Prostate gland (tissue), 2 donors: ENCODE measurements at regions not wholly inside any gene's neighbourhood (a gene's known extent, or its start where the extent isn't known, plus 50 kb on each side); places are given as distances from the start of the nearest gene placed in this dataset.

Experiments used
- DNase-seq: peaks from one replicate; pipeline ENCODE4 v3.0.0-alpha.2; 2019; ENCODE audit warnings: low spot score
- H3K27ac ChIP-seq, 2 donors: fragments of 200-600 bp; sonication (generic); 2 replicates each; pipeline ENCODE4 v1.5.1; 2017 to 2019
- H3K27me3 ChIP-seq: fragments of 200-600 bp; sonication (generic); replicated peaks from 2 replicates; pipeline ENCODE4 v1.5.1; 2019; ENCODE audit not compliant: insufficient read depth
- H3K36me3 ChIP-seq, 2 donors: fragments of 200-600 bp; sonication (generic); 1 replicate in 1 of 2; 2 replicates in 1 of 2; pipeline versions ENCODE4 v1.5.1 to v1.8.1; 2017 to 2019
- H3K4me1 ChIP-seq: fragments of 200-600 bp; sonication (generic); replicated peaks from 2 replicates; pipeline ENCODE4 v1.5.1; 2019
- H3K4me3 ChIP-seq, 2 donors: fragments of 200-600 bp; sonication (generic); 2 replicates each; pipeline ENCODE4 v1.5.1; 2017 to 2019
- H3K9me3 ChIP-seq: fragments of 200-600 bp; sonication (generic); 2 replicates; pipeline ENCODE4 v1.5.1; 2017
- CTCF ChIP-seq, 4 experiments: fragments of 200-600 bp in 2 of 4; fragments of 450-650 bp in 2 of 4; sonication (generic) in 2 of 4; IDR thresholded peaks; 1 replicate in 3 of 4; 2 replicates in 1 of 4; pipeline ENCODE4 v1.5.1; 2016 to 2019; ENCODE audit warnings: antibody characterized with exemption in 4 of 4, mild to moderate bottlenecking in 2 of 4, moderate library complexity in 2 of 4
- POLR2A ChIP-seq: fragments of 450-650 bp; IDR thresholded peaks from one replicate; pipeline ENCODE4 v1.6.1; 2016; ENCODE audit warnings: antibody characterized with exemption, mild to moderate bottlenecking
- POLR2AphosphoS5 ChIP-seq: sonication (generic); formaldehyde crosslinking; IDR thresholded peaks from one replicate; pipeline ENCODE4 v1.6.1; 2017; ENCODE audit warnings: antibody characterized with exemption
- WGBS: methylation state at CpG from one replicate; pipeline ENCODE4 v1.1.5; 2018; 5-methylcytosine and 5-hydroxymethylcytosine counted together
- intact Hi-C: fragments of 100-400 bp; cut with DNase I; formaldehyde crosslinking; loops from one replicate; pipeline ENCODE4 v1.14.2; 2022

- intact Hi-C loops: no loop called here
- Histone ChIP-seq H3K4me3 (no peak overlapping the region), H3K27me3 (no peaks in the 10 kb centered on the region), H3K4me1 (no peaks in the 10 kb centered on the region), H3K9me3 (no peaks in the 10 kb centered on the region), H3K27ac (no peak overlapping the region), H3K36me3 (no peaks in the 10 kb centered on the region)
- TF ChIP-seq CTCF (IDR thresholded peaks at IDR 0.05) (no peak), POLR2A (no peak), POLR2AphosphoS5 (no peak)
- DNase-seq: no peak
- 90% methylated on average over 7 of the region's 7 CpGs for WGBS
These were observed 1934.3 kb downstream of the SUCLG1 start for GRCh38 chr2:82524826-82525225.

GRCh38 chr2:82511894-82512293 lies 1947.2 kb downstream of the SUCLG1 start:
- no peaks in the 10 kb centered on the region for H3K9me3 ChIP-seq
- intact Hi-C loops: no loop called here
- no peak overlapping the region for H3K4me3 ChIP-seq
- WGBS: 95% methylated on average over 1 of the region's 1 CpG
- DNase-seq: no peak
- no peak overlapping the region for H3K27ac ChIP-seq
- H3K36me3 ChIP-seq: no peaks in the 10 kb centered on the region
- no peak for TF ChIP-seq CTCF (IDR thresholded peaks at IDR 0.05)
- TF ChIP-seq POLR2AphosphoS5: no peak
- no peak for TF ChIP-seq POLR2A
- H3K27me3 ChIP-seq: no peaks in the 10 kb centered on the region
- no peaks in the 10 kb centered on the region for H3K4me1 ChIP-seq

- WGBS: 100% methylated on average over 1 of the region's 2 CpGs
- intact Hi-C loops: no loop called here
These were observed 1950.4 kb downstream of the SUCLG1 start for GRCh38 chr2:82508702-82509101.

GRCh38 chr2:82507657-82508056 lies 1951.4 kb downstream of the SUCLG1 start:
- Histone ChIP-seq H3K27me3 (no peaks in the 10 kb centered on the region), H3K4me3 (no peak overlapping the region), H3K36me3 (no peaks in the 10 kb centered on the region), H3K9me3 (no peaks in the 10 kb centered on the region), H3K4me1 (no peaks in the 10 kb centered on the region), H3K27ac (no peak overlapping the region)
- 96% methylated on average over 11 of the region's 11 CpGs for WGBS
- TF ChIP-seq POLR2AphosphoS5: no peak
- TF ChIP-seq POLR2A: no peak
- no peak for TF ChIP-seq CTCF (IDR thresholded peaks at IDR 0.05)
- intact Hi-C loops: no loop called here
- DNase-seq: no peak

More at GRCh38 chr2:82508702-82509101, 1950.4 kb downstream of the SUCLG1 start:
- DNase-seq: no peak
- H3K27me3 ChIP-seq: no peaks in the 10 kb centered on the region
- no peak overlapping the region for H3K4me3 ChIP-seq
- H3K9me3 ChIP-seq: no peaks in the 10 kb centered on the region
- H3K27ac ChIP-seq: no peak overlapping the region
- no peaks in the 10 kb centered on the region for H3K4me1 ChIP-seq
- TF ChIP-seq POLR2A: no peak
- no peak for TF ChIP-seq POLR2AphosphoS5
- TF ChIP-seq CTCF (IDR thresholded peaks at IDR 0.05): no peak
- no peaks in the 10 kb centered on the region for H3K36me3 ChIP-seq

GRCh38 chr2:82501217-82501616 lies 1957.9 kb downstream of the SUCLG1 start:
- H3K27me3 ChIP-seq: no peaks in the 10 kb centered on the region

More at GRCh38 chr2:82501217-82501616, 1957.9 kb downstream of the SUCLG1 start:
- H3K4me3 ChIP-seq: no peak overlapping the region
- WGBS: 90% methylated on average over 4 of the region's 4 CpGs
- intact Hi-C loops: no loop called here
- no peak overlapping the region for H3K27ac ChIP-seq
- H3K36me3 ChIP-seq: no peaks in the 10 kb centered on the region
- no peaks in the 10 kb centered on the region for H3K9me3 ChIP-seq
- no peaks in the 10 kb centered on the region for H3K4me1 ChIP-seq
- no peak for DNase-seq
- no peak for TF ChIP-seq CTCF (IDR thresholded peaks at IDR 0.05)
- no peak for TF ChIP-seq POLR2AphosphoS5
- TF ChIP-seq POLR2A: no peak
